Activated CD4-positive, alpha-beta T cell treated with anti-CD3 and anti-CD28 coated beads, Interleukin-2, amount 10 ng/mL, durations not matched to agents 24 days and 14 days (primary cell): ENCODE measurements at regions not wholly inside any gene's neighbourhood (a gene's known extent, or its start where the extent isn't known, plus 50 kb on each side); places are given as distances from the start of the nearest gene placed in this dataset.

Experiments used
- DNase-seq: peaks from one replicate; pipeline ENCODE4 v3.0.0; 2022
- H3K27ac Mint-ChIP-seq: one replicate; pipeline ENCODE4 v1.8.0; 2022; ENCODE audit warnings: mild to moderate bottlenecking, mixed read lengths
- H3K27me3 Mint-ChIP-seq: one replicate; pipeline ENCODE4 v1.8.0; 2022; ENCODE audit warnings: mixed read lengths
- H3K36me3 Mint-ChIP-seq: one replicate; pipeline ENCODE4 v1.8.0; 2022; ENCODE audit warnings: low read depth, mild to moderate bottlenecking, mixed read lengths
- H3K4me1 Mint-ChIP-seq: one replicate; pipeline ENCODE4 v1.8.0; 2021; ENCODE audit warnings: mixed read lengths
- H3K4me3 Mint-ChIP-seq: one replicate; pipeline ENCODE4 v1.8.0; 2022; ENCODE audit warnings: mild to moderate bottlenecking, moderate library complexity, mixed read lengths
- H3K9me3 Mint-ChIP-seq: one replicate; pipeline ENCODE4 v1.8.0; 2021; ENCODE audit warnings: mixed read lengths
- intact Hi-C: fragments of 100-400 bp; cut with micrococcal nuclease; formaldehyde crosslinking; loops from one replicate; pipeline ENCODE4 v1.15.1; 2023

DNA sequence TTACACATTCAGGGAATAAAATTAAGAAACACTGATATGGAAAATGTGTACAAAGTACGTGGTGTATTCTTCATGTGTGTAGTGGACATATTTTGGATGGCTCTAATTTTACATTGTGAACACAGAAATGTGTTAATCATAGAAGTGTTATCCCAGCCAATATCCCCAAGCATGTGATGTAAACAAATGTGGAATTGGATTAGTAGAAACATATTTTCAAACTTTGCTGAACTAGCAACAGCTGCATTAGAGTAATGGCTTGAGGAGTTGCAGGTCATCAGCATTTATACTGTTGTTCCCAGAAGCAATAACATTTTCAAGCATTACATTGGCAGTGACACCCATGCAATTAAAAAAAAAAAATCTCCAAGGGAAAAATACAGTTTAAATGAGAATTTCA is 600.6 kb downstream of the SLITRK1 start:
- Mint-ChIP-seq H3K9me3 (no peaks in the 10 kb centered on the region), H3K36me3 (no peaks in the 10 kb centered on the region), H3K27me3 (no peaks in the 10 kb centered on the region), H3K4me1 (no peaks in the 10 kb centered on the region), H3K4me3 (no peak overlapping the region), H3K27ac (no peak overlapping the region)
- DNase-seq: no peak
- intact Hi-C loops: no loop called here

DNA sequence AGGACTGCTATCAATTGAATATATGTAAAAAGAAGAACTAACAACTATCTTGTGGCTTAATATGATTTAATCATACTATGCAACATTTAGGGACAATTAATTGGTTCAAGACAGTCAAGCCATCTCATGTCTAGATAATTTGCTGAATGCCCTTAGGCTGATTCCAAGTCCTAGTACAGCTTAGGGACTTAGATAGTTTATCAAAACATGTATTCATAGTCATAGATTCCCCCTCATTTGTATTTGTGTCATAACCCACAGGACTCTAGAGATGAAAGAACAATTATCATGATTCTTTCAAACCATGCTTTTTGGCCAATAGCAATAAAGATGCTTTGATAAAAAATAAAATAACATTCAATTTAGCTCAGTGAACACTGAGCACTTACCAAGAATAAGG is 607.6 kb downstream of the SLITRK1 start:
- no peaks in the 10 kb centered on the region for H3K9me3 Mint-ChIP-seq
- H3K27ac Mint-ChIP-seq: no peak overlapping the region
- no peaks in the 10 kb centered on the region for H3K27me3 Mint-ChIP-seq
- H3K4me3 Mint-ChIP-seq: no peak overlapping the region
- intact Hi-C loops: no loop called here
- DNase-seq: no peak
- H3K4me1 Mint-ChIP-seq: no peaks in the 10 kb centered on the region
- no peaks in the 10 kb centered on the region for H3K36me3 Mint-ChIP-seq

DNA sequence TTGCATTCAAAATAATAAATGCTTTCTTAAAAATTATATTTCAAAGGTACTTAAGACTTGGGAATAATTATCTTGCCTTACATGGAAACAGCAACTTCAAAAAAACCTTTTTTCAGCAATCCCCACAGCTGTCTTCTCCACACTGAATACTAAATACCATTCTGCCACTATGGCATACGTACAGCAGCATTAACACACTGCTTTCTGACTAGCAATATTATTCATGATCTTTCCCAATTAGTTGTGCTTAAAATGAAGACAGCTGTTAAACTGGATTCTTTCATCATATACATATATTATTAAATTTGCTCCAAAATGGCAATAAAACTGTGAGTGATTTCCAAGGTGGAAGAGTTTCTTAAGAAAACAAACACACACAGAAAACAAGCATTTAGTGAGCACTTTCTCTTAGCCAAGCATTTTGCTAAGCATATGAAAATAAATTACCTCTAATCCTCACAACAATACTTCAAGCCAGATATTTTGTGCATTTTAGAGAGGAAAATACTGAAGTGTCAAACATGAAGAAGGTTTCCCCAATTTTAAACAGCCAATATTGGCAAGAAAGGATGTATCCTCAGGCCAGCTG is 609.5 kb downstream of the SLITRK1 start:
- Mint-ChIP-seq H3K27ac (no peak overlapping the region), H3K36me3 (no peaks in the 10 kb centered on the region), H3K27me3 (no peaks in the 10 kb centered on the region), H3K9me3 (no peaks in the 10 kb centered on the region), H3K4me1 (no peaks in the 10 kb centered on the region), H3K4me3 (no peak overlapping the region)
- intact Hi-C loops: no loop called here
- no peak for DNase-seq

DNA sequence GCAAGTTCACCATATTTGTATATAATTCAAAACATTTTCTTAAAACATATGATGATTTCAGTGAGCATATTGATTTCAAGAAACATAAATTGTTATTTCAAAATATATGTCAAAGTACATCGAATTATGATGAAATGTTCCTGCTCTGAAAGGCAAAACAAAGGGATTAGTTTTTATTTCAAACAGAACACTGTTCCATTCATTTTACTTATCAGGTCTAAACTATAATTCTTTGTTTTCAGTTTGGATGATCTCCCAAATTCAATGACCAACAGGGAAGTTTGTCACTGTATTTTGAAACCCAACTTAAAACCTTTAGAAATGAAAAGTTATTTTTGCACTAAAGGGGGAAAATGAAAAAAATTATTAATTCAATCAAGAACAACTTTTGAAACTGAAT is 610.2 kb downstream of the SLITRK1 start:
- Mint-ChIP-seq H3K27ac (no peak overlapping the region), H3K4me3 (no peak overlapping the region), H3K27me3 (no peaks in the 10 kb centered on the region), H3K9me3 (no peaks in the 10 kb centered on the region), H3K4me1 (no peaks in the 10 kb centered on the region), H3K36me3 (no peaks in the 10 kb centered on the region)
- intact Hi-C loops: no loop called here
- no peak for DNase-seq

DNA sequence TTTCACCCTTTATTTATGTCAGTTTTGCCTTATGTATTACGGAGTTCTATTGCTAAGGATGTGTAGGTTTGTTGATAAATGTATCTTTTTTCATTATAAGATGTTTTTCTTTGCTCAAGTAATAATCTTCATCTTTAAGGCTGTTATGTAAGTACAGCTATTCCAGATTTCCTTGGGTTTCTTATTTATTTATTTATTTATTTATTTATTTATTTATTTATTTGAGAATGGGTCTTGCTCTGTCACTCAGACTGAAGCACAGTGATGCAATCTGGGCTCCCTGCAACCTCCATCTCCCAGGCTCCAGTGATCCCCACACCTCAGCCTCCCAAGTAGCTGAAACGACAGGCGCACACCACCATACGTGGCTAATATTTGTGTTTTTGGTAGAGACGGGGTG is 617.0 kb downstream of the SLITRK1 start:
- intact Hi-C loops: no loop called here
- DNase-seq: no peak
- no peaks in the 10 kb centered on the region for H3K4me1 Mint-ChIP-seq

DNA sequence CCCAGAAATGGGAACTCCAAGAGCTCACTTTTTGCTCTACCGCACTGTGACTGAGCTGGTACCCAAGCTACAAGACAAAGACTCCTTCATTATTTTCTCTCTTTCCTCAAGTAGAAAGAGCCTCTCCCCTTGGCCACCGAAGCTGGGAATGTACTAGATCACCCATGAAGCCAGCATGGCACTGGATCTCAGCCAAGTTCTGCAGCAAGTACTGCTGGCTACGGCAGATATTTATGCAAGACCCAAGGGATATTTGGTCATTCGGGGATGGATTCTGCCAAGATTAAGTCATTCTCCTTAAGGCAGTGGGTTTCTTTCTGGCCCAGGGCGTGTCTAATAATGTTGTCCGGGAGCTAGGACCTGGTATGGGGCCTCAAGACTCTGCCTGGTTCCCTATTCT is 633.5 kb downstream of the SLITRK1 start:
- Mint-ChIP-seq H3K4me3 (no peak overlapping the region), H3K27me3 (no peaks in the 10 kb centered on the region), H3K4me1 (no peaks in the 10 kb centered on the region), H3K27ac (no peak overlapping the region), H3K9me3 (peaks cover 3% of the 10 kb centered on the region), H3K36me3 (no peaks in the 10 kb centered on the region)
- DNase-seq: no peak
- intact Hi-C loops: no loop called here

More for the DNA sequence above, 617.0 kb downstream of the SLITRK1 start:
- H3K36me3 Mint-ChIP-seq: no peaks in the 10 kb centered on the region
- H3K27ac Mint-ChIP-seq: no peak overlapping the region
- no peaks in the 10 kb centered on the region for H3K27me3 Mint-ChIP-seq
- no peak overlapping the region for H3K4me3 Mint-ChIP-seq
- peaks cover 4% of the 10 kb centered on the region for H3K9me3 Mint-ChIP-seq

DNA sequence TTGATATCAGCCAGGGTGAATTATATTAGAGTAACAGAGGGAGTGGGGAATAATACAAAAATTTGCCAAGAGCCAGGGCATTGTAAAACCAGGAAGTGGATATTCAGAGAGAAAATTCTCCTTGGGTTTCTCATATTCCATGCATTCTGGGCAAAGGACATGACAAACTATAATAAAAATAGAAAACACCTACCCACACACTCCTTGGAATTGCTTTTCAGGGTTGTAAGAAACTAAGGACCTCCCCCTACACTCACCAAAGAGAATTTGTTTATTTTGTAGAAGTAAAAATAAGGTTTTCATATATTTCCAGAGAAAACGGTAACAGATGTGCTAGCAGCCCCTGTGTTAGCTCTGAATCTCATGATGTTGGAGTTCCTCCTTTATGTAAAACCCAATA is 649.6 kb downstream of the SLITRK1 start:
- intact Hi-C loops: no loop called here

DNA sequence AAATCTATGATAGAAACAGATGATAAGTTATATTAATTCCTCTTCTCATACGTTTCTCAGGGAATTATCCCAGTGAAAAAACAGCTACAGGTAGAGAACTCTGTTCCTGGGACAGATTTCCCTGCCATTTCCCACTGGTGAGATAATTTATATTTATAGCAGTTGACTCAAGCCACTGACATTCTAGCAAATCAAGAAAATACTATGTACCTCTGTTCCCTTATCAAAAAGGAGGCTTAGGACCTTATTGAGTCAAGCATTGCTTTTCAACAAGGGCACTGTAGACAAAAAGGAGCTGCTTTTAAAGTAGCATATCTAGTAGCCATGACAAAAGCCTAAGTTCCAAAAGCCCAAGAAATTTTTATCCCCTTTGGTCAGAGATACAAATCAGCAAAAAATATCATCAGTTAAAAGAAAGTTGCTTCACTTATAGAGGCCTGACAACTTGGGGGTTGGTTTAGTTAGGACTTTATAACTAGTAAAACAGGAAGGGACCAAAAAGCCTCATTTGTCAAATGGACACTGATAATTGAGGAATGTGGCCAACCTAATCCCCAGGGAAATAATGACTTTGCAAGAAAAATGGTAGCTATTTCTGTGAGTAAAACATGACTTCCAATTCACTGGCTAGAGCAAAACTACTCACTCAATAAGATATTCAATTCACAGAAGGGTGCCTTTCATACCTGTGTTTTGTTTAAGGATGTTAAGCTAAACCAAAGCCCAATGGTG is 652.5 kb downstream of the SLITRK1 start:
- Mint-ChIP-seq H3K36me3 (no peaks in the 10 kb centered on the region), H3K9me3 (no peaks in the 10 kb centered on the region), H3K4me3 (no peak overlapping the region)

More for the DNA sequence above, 649.6 kb downstream of the SLITRK1 start:
- no peak for DNase-seq
- Mint-ChIP-seq H3K9me3 (peaks cover 3% of the 10 kb centered on the region), H3K4me1 (no peaks in the 10 kb centered on the region), H3K4me3 (no peak overlapping the region), H3K27me3 (no peaks in the 10 kb centered on the region), H3K36me3 (no peaks in the 10 kb centered on the region), H3K27ac (no peak overlapping the region)

DNA sequence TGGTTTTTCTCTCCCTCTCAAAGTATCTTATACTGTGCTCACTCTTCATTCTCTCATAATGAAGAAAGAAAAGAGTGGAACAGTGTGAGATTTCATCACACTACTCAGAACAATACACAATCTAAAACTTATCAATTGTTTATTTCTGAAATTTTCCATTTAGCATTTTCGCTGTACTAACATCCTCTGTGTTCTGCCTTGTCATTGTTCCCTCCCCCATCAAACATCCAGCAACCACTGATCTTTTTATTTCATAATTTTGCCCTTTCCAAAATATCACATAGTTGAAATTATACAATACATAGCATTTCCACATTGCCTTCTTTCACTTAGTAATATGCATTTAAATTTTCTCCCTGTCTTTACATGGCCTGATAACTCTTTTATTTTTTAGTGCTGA is 658.7 kb downstream of the SLITRK1 start:
- no peak overlapping the region for H3K4me3 Mint-ChIP-seq
- no peak for DNase-seq
- H3K4me1 Mint-ChIP-seq: no peaks in the 10 kb centered on the region
- H3K36me3 Mint-ChIP-seq: no peaks in the 10 kb centered on the region
- intact Hi-C loops: no loop called here
- no peaks in the 10 kb centered on the region for H3K9me3 Mint-ChIP-seq
- no peak overlapping the region for H3K27ac Mint-ChIP-seq
- no peaks in the 10 kb centered on the region for H3K27me3 Mint-ChIP-seq

More for the DNA sequence above, 652.5 kb downstream of the SLITRK1 start:
- intact Hi-C loops: no loop called here
- no peak for DNase-seq
- Mint-ChIP-seq H3K27me3 (no peaks in the 10 kb centered on the region), H3K4me1 (no peaks in the 10 kb centered on the region), H3K27ac (no peak overlapping the region)

DNA sequence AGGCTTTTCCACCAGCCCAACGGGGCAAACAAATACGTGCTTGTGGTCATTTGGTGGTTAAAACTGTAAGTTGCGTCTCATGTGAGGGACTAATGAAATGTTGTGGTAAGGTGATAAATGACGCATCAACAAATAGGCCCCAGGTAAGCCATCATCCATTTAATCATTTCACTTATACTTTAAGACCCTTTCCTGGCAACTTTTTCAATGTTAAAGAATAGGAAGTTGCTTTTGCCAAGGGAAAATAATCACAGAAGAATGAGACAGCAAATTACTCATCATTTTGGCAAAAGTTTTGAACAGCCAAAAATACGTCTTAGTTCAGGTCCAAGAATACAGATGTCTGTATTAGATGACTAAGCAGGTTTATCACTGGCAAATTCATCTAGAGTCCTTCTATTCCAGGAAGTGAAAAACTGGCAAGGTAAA is 660.4 kb downstream of the SLITRK1 start:
- Mint-ChIP-seq H3K27ac (no peak overlapping the region), H3K27me3 (no peaks in the 10 kb centered on the region), H3K4me3 (no peak overlapping the region), H3K4me1 (no peaks in the 10 kb centered on the region), H3K9me3 (no peaks in the 10 kb centered on the region), H3K36me3 (no peaks in the 10 kb centered on the region)
- intact Hi-C loops: no loop called here
- no peak for DNase-seq

DNA sequence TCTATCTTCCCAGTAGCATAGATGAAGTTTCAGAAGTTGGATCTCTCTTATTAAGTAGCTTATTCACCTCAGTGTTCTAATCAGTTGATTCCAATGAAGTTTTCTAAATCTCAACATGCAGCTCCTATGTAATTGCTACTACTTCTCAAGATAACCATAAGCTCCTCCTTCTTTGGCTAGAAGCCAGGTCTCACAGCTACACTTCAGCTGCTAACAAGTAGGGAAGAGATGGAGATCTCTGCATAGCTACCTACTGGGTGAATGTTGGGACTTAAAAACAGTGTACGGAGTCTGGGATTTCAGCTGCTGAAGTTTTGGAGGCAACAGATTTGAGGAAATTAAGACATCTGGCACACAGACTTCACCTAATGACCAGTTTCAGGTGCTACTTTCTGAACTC is 661.0 kb downstream of the SLITRK1 start:
- Mint-ChIP-seq H3K4me3 (no peak overlapping the region), H3K27ac (no peak overlapping the region), H3K36me3 (no peaks in the 10 kb centered on the region), H3K27me3 (no peaks in the 10 kb centered on the region), H3K9me3 (no peaks in the 10 kb centered on the region), H3K4me1 (no peaks in the 10 kb centered on the region)
- DNase-seq: no peak
- intact Hi-C loops: no loop called here

DNA sequence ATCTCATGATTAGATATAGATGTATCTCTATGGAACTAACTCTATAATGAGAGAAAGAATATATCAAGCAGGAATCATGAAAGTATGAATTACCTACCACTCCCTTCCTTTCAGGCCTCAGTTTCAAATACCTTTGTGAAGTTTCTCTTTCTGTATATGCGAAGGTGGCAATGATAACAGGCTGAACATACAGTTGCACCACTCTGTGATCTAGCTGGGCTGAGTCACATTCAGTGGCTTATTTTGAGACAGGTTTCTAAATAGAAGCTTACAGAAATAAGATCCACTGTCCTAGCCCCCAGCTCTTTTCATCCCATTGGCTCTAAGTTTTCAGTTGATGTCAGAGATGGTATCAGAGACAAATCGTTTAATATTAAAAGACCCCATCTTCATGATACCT is 662.0 kb downstream of the SLITRK1 start:
- Mint-ChIP-seq H3K4me3 (no peak overlapping the region), H3K4me1 (no peaks in the 10 kb centered on the region), H3K36me3 (no peaks in the 10 kb centered on the region), H3K9me3 (no peaks in the 10 kb centered on the region), H3K27ac (no peak overlapping the region), H3K27me3 (no peaks in the 10 kb centered on the region)
- DNase-seq: no peak
- intact Hi-C loops: no loop called here

DNA sequence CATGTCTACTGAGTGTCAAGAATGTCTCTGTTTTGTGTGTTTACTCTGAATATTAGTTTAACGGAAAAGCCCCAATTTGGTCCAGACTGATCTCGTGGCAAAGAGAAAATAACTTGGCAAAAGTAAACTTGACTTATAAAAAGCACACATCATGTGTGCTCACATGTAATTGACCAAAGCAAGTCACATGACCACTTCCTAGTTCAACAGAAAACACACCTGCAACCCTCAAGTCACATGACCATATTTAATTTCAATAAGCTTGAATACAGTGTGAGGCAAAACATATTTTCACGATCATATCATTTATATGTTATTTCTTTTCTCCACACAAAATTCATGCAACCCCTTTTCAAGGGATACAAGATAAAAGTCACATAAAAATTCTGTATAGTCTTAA is 662.4 kb downstream of the SLITRK1 start:
- DNase-seq: no peak
- Mint-ChIP-seq H3K36me3 (no peaks in the 10 kb centered on the region), H3K4me1 (no peaks in the 10 kb centered on the region), H3K9me3 (no peaks in the 10 kb centered on the region), H3K4me3 (no peak overlapping the region), H3K27ac (no peak overlapping the region), H3K27me3 (no peaks in the 10 kb centered on the region)
- intact Hi-C loops: no loop called here

DNA sequence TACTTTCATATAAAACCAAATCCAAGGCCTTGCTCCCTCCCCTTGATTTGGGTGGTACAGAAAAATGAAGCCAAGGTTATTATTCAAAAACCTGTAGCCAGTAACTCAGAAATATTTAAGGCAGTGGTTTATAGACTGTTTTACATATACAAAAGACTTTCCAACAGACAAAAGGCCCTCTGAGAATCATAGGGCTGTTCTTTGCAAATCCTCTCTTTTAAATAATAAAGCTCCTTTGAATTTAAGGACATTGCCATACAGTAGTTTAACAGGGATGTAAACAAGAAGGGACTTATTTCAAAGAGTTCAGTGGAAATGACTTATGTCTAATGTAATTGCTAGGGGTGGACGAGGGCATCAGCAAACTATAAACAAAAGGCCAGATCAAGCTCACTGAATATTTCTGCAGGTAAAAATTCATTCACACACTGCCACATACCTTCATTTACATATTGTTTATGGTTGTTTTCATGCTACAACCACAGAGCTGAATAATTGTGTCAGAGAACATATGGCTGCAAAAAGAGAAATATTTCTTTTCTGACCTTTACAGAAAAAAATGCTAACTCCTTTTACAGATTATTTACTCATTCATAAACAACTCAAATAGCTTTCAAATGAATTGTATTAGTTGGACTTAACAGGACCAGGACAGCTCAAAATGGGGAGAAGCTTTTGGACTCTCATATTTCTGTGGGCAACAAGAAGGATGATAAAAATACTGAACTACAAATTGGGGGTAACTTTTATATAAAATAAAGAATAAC is 665.6 kb downstream of the SLITRK1 start:
- intact Hi-C loops: no loop called here
- no peaks in the 10 kb centered on the region for H3K27me3 Mint-ChIP-seq
- H3K27ac Mint-ChIP-seq: no peak overlapping the region

More for the DNA sequence above, 665.6 kb downstream of the SLITRK1 start:
- no peak for DNase-seq
- Mint-ChIP-seq H3K36me3 (no peaks in the 10 kb centered on the region), H3K4me1 (no peaks in the 10 kb centered on the region), H3K4me3 (no peak overlapping the region), H3K9me3 (peaks cover 4% of the 10 kb centered on the region)
